H1 (cell line): ENCODE measurements at regions not wholly inside any gene's neighbourhood (a gene's known extent, or its start where the extent isn't known, plus 50 kb on each side); places are given as distances from the start of the nearest gene placed in this dataset.

Experiments
- CHD2 ChIP-seq: IDR thresholded peaks from 2 replicates; pipeline ENCODE4 v1.6.1; 2012; ENCODE audit warnings: low read length, improper control_type of control experiment
- EGR1 ChIP-seq: IDR thresholded peaks from 2 replicates; pipeline ENCODE4 v1.6.1; 2011; ENCODE audit warnings: low read depth, low read length, borderline replicate concordance
- NRF1 ChIP-seq: IDR thresholded peaks from 2 replicates; pipeline ENCODE4 v1.6.1; 2011; ENCODE audit warnings: mild to moderate bottlenecking, low read depth, low read length, improper control_type of control experiment
- POLR2A ChIP-seq, 2 experiments: IDR thresholded peaks; 1 replicate in 1 of 2; 2 replicates in 1 of 2; pipeline ENCODE4 v1.6.1; 2011; ENCODE audit warnings: low read depth in 2 of 2, low read length in 2 of 2, mild to moderate bottlenecking in 2 of 2; ENCODE audit errors: control extremely low read depth in 1 of 2
- RAD21 ChIP-seq, 2 experiments: IDR thresholded peaks in 1 of 2; conservative IDR thresholded peaks in 1 of 2; 2 replicates each; pipeline ENCODE4 v1.6.1; 2011; ENCODE audit warnings: low read depth in 2 of 2, low read length in 2 of 2, improper control_type of control experiment in 1 of 2, inconsistent platforms in 1 of 2, mild to moderate bottlenecking in 1 of 2, moderate library complexity in 1 of 2
- TBP ChIP-seq: IDR thresholded peaks from 2 replicates; pipeline ENCODE4 v1.6.1; 2011; ENCODE audit warnings: low read depth, low read length, improper control_type of control experiment

DNA sequence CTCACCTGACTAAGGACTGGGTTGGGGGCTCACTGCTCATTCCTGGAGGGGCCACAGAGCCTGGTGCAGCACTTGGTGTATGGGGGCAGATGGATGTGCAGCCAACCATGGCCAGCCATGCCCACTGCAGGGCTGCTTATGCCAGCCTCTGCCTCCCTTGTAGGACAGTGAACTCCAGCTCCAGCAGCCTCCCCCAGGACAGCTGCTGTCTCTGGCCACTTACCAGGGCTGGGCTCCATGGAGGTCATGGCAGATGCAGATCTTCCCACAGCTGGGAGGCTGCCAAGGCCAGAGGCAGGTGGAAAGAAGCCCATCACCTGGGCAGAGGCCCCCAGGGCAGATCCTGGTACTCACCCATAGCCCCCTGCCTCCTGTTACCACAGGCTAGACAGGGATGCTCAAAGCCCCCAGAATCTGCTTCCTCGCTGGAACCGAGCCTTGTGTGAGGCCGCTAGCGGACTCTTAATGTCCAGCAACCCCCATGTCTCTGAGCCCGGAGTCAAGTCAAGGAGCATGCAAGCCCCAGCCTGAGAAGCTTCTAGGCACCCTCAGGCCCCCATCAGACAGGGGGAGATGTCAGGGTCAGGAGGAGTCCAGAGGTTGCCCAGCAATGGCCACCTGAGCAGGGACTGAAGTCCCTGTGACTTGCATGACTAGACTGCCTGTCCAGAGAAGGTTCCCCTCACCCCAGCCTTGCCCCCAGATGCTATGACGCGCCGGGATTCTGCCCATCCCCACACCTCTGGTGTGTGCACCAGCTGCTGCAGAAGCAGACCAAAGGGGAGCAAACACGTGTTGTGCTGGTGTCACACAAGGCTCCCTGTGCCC, 123.6 kb downstream of the TWIST2 start (continued):
- TF ChIP-seq RAD21 (IDR thresholded peaks at IDR 0.05 in 1 of 2, conservative IDR thresholded peaks at IDR 0.05 in 1 of 2; ENCODE audit: low read depth in 2 of 2, low read length in 2 of 2) (no peak), NRF1 (no peak), EGR1 (no peak), CHD2 (no peak), POLR2A (IDR thresholded peaks at IDR 0.05; ENCODE audit: control extremely low read depth in 1 of 2, low read depth in 2 of 2, low read length in 2 of 2) (no peak), TBP (no peak)
- TF ChIP-seq, all 59 proteins: peak for 0
